ENCODE measurements at regions not wholly inside any gene's neighbourhood (a gene's known extent, or its start where the extent isn't known, plus 50 kb on each side); places are given as distances from the start of the nearest gene placed in this dataset.

GRCh38 chr17:72297326-72298115 is 176.7 kb downstream of the SOX9 start:
- Histone ChIP-seq H4K20me1 (ENCODE audit: low read length) (no peaks in the 10 kb centered on the region), H3K36me3 (ENCODE audit: low read depth, low read length) (no peaks in the 10 kb centered on the region), H3K4me1 (ENCODE audit: insufficient read depth, low read length) (peaks cover 19% of the 10 kb centered on the region), H2AFZ (ENCODE audit: low read length) (peak overlapping the region; percentile 53), H3K9ac (ENCODE audit: low read length) (no peak overlapping the region), H3K27ac (ENCODE audit: low read length) (peak overlapping the region; percentile 1), H3K4me2 (ENCODE audit: low read length) (peak overlapping the region; percentile 43), H3K9me3 (ENCODE audit: low read length) (no peaks in the 10 kb centered on the region), H3K9me2 (replicated peaks; ENCODE audit: low read length) (no peaks in the 10 kb centered on the region; the same call in 1 of the 2 replicates), H3F3A (ENCODE audit: low read length, unreplicated experiment) (no peaks in the 10 kb centered on the region), H3K4me3 (ENCODE audit: low read length) (no peak overlapping the region), H3K79me2 (ENCODE audit: low read length) (no peaks in the 10 kb centered on the region), H3K27me3 (ENCODE audit: low read length) (no peaks in the 10 kb centered on the region)
- BruUV-seq (replicated peaks) = no TSS peak
- ChIA-PET POLR2A (ENCODE audit: unreplicated experiment) (interaction anchor here (0.7 kb wide), 1 partner anchor 1880 kb away, joined by 4 read pairs; no protein-coding TSS in a partner anchor), CTCF (interaction anchor here (0.6 kb wide), 1 partner anchor 54 kb away, joined by 3 read pairs; no protein-coding TSS in a partner anchor)
- DNase-seq = peak; percentile 86
- peak; percentile 88 for ATAC-seq
- TF ChIP-seq CTCF (conservative IDR thresholded peaks at IDR 0.05; ENCODE audit: low read depth, low read length) (no peak), EZH2phosphoT487 (IDR thresholded peaks at IDR 0.05; ENCODE audit: borderline replicate concordance, low read length) (no peak), EZH2 (IDR thresholded peaks at IDR 0.05; ENCODE audit: low read length, unreplicated experiment) (no peak)
- intact Hi-C loops (cut with micrococcal nuclease) = no loop called here

GRCh38 chr17:72299100-72299499 is 178.3 kb downstream of the SOX9 start:
- ChIA-PET CTCF (no interaction called here), POLR2A (ENCODE audit: unreplicated experiment) (no interaction called here)
- no peaks in the 10 kb centered on the region; the same call in 1 of the 2 replicates for H3K9me2 ChIP-seq (replicated peaks; ENCODE audit: low read length)
- no peak overlapping the region for H3K4me2 ChIP-seq (ENCODE audit: low read length)
- H3F3A ChIP-seq (ENCODE audit: low read length, unreplicated experiment) = no peaks in the 10 kb centered on the region
- no peak overlapping the region for H3K9ac ChIP-seq (ENCODE audit: low read length)
- no peak overlapping the region for H3K27ac ChIP-seq (ENCODE audit: low read length)
- intact Hi-C loops (cut with micrococcal nuclease) = no loop called here
- no peak overlapping the region for H2AFZ ChIP-seq (ENCODE audit: low read length)
- no peaks in the 10 kb centered on the region for H3K36me3 ChIP-seq (ENCODE audit: low read depth, low read length)
- H3K27me3 ChIP-seq (ENCODE audit: low read length) = no peaks in the 10 kb centered on the region
- peaks cover 19% of the 10 kb centered on the region for H3K4me1 ChIP-seq (ENCODE audit: insufficient read depth, low read length)
- no peak for TF ChIP-seq EZH2phosphoT487 (IDR thresholded peaks at IDR 0.05; ENCODE audit: borderline replicate concordance, low read length)
- no peak for TF ChIP-seq CTCF (conservative IDR thresholded peaks at IDR 0.05; ENCODE audit: low read depth, low read length)
- no peak for TF ChIP-seq EZH2 (IDR thresholded peaks at IDR 0.05; ENCODE audit: low read length, unreplicated experiment)
- no peak for ATAC-seq
- H3K4me3 ChIP-seq (ENCODE audit: low read length) = no peak overlapping the region
- H3K9me3 ChIP-seq (ENCODE audit: low read length) = no peaks in the 10 kb centered on the region
- BruUV-seq (replicated peaks) = no TSS peak
- no peaks in the 10 kb centered on the region for H3K79me2 ChIP-seq (ENCODE audit: low read length)
- no peak for DNase-seq
- H4K20me1 ChIP-seq (ENCODE audit: low read length) = no peaks in the 10 kb centered on the region

GRCh38 chr17:72299592-72299991 is 178.8 kb downstream of the SOX9 start:
- Histone ChIP-seq H3K79me2 (ENCODE audit: low read length) (no peaks in the 10 kb centered on the region), H3K4me3 (ENCODE audit: low read length) (no peak overlapping the region), H3K27me3 (ENCODE audit: low read length) (no peaks in the 10 kb centered on the region), H3K4me2 (ENCODE audit: low read length) (no peak overlapping the region), H3K36me3 (ENCODE audit: low read depth, low read length) (no peaks in the 10 kb centered on the region), H4K20me1 (ENCODE audit: low read length) (no peaks in the 10 kb centered on the region), H3K9me2 (replicated peaks; ENCODE audit: low read length) (no peaks in the 10 kb centered on the region; the same call in 1 of the 2 replicates), H2AFZ (ENCODE audit: low read length) (no peak overlapping the region), H3K4me1 (ENCODE audit: insufficient read depth, low read length) (peaks cover 19% of the 10 kb centered on the region), H3K27ac (ENCODE audit: low read length) (no peak overlapping the region), H3K9ac (ENCODE audit: low read length) (no peak overlapping the region), H3F3A (ENCODE audit: low read length, unreplicated experiment) (no peaks in the 10 kb centered on the region), H3K9me3 (ENCODE audit: low read length) (no peaks in the 10 kb centered on the region)
- no peak for TF ChIP-seq CTCF (conservative IDR thresholded peaks at IDR 0.05; ENCODE audit: low read depth, low read length)
- TF ChIP-seq EZH2 (IDR thresholded peaks at IDR 0.05; ENCODE audit: low read length, unreplicated experiment) = no peak
- TF ChIP-seq EZH2phosphoT487 (IDR thresholded peaks at IDR 0.05; ENCODE audit: borderline replicate concordance, low read length) = no peak
- no peak for DNase-seq
- ATAC-seq = no peak
- intact Hi-C loops (cut with micrococcal nuclease) = no loop called here
- POLR2A ChIA-PET (ENCODE audit: unreplicated experiment) = no interaction called here
- BruUV-seq (replicated peaks) = no TSS peak
- CTCF ChIA-PET = no interaction called here

Data from PC-3 (cell line).